ENCODE measurements at regions not wholly inside any gene's neighbourhood (a gene's known extent, or its start where the extent isn't known, plus 50 kb on each side); places are given as distances from the start of the nearest gene placed in this dataset.

DNA sequence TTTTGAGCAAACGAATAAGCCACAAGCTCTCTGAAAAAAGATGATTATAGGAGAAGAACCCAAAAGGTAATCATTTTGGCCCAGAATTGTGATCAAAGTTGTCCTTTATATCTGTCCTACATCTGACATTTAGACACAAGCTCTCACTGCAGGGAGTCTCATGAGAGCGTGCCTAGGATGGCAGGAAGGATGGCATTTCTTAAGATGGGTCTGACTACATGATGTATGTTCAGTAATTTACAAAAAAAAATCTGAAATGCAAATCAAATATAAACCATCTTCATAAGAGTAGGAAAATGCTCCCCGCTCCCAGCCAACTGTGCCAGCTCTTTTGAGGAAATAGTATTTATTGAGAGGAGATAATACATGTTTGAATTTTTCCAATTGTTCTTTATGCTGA lies 81.0 kb upstream of the MBNL2 start:
- H3K27ac ChIP-seq, result no peak overlapping the region
- no peak overlapping the region for H3K4me3 ChIP-seq
- in situ Hi-C loops (cut with MboI; ENCODE audit: low pct_unique_long_range_greater_than_20kb in 2 of 9, low sequenced_read_pairs in 9 of 9, unreplicated experiment in 9 of 9), result no loop called here
- WGBS, 10 experiments, result 0 to 100% (median 78%) methylated on average over 1 to 3 of the region's 3 CpGs; no CpG with 5 or more reads in 2 of the 10 experiments
- H3K4me1 ChIP-seq (replicated peaks in 1 of 2), result peaks cover 20 to 21% of the 10 kb centered on the region in 2 donors
- ATAC-seq (replicated peaks in 6 of 8), result peak in 3 of 8 experiments; percentile 2 to 51 (median 4)

DNA sequence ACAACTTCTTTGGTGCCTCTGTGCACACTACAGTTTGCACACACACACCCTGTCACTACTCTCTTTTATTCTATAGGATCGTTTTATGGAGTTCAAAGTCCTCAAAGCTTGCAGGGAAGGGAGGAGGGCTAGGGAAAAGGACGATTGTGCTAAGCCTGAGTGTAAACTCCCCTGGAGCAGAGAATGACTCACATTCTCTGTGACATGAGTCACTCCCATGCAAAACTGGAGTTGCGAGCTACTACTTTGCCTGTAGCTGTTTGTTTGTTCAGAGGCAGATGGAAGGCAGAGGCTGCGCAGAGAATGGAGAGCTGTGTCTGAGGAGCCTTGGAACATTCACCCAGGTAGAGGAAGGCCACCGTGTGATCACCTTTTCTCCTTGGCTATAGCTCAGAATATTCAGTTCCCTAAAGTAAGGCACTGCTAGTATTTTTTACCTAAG lies 80.5 kb upstream of the MBNL2 start:
- Histone ChIP-seq H3K4me3 (peak overlapping the region in 1 of 5 donors; percentile 6), H3K4me1 (replicated peaks in 1 of 2) (peaks cover 16 to 18% of the 10 kb centered on the region in 2 donors), H3K27ac (no peak overlapping the region)
- in situ Hi-C loops (cut with MboI; ENCODE audit: low pct_unique_long_range_greater_than_20kb in 2 of 9, low sequenced_read_pairs in 9 of 9, unreplicated experiment in 9 of 9), result no loop called here
- 0 to 31% (median 1%) methylated on average over 1 to 5 of the region's 5 CpGs for WGBS, 10 experiments
- peak; percentile 84 to 100 (median 100) for ATAC-seq (replicated peaks in 6 of 8)

DNA sequence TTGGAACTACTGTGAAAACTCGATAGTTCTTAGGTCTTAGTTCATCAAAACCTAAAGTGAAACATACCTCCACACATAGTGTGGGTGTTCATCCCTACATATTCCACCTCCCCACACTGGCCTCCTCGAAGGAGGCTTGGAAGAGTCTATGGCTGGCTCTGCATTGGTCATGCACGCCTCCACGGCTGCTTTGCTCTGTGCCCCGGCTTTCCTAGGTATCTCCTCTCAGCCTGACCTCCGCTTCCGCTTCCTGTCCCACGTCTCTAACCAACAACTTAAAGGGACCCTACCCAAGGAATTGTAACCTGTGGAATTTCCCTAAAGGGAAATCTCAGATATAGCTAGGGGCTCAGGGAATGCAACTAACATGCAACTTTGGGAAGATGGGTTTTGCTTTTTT lies 79.7 kb upstream of the MBNL2 start:
- Histone ChIP-seq H3K27ac (no peak overlapping the region), H3K4me1 (replicated peaks in 1 of 2) (peaks cover 11 to 15% of the 10 kb centered on the region in 2 donors), H3K4me3 (no peak overlapping the region)
- in situ Hi-C loops (cut with MboI; ENCODE audit: low pct_unique_long_range_greater_than_20kb in 2 of 9, low sequenced_read_pairs in 9 of 9, unreplicated experiment in 9 of 9), result no loop called here
- peak in 3 of 8 experiments; percentile 9 to 51 (median 25) for ATAC-seq (replicated peaks in 6 of 8)
- 0 to 95% (median 50%) methylated on average over 1 to 7 of the region's 8 CpGs for WGBS, 10 experiments

GRCh38 chr13:97145057-97145456 lies 77.1 kb upstream of the MBNL2 start:
- in situ Hi-C loops (cut with MboI; ENCODE audit: low pct_unique_long_range_greater_than_20kb in 2 of 9, low sequenced_read_pairs in 9 of 9, unreplicated experiment in 9 of 9), result no loop called here
- no peak for ATAC-seq (replicated peaks in 6 of 8)

GRCh38 chr13:97148894-97149293 lies 73.2 kb upstream of the MBNL2 start:
- Histone ChIP-seq H3K27ac (no peak overlapping the region), H3K4me1 (replicated peaks in 1 of 2) (no peaks in the 10 kb centered on the region), H3K4me3 (no peak overlapping the region)
- ATAC-seq (replicated peaks in 6 of 8), result no peak
- WGBS, 10 experiments, result 50 to 100% (median 91%) methylated on average over 1 to 4 of the region's 4 CpGs; no CpG with 5 or more reads in 4 of the 10 experiments
- in situ Hi-C loops (cut with MboI; ENCODE audit: low pct_unique_long_range_greater_than_20kb in 2 of 9, low sequenced_read_pairs in 9 of 9, unreplicated experiment in 9 of 9), result no loop called here

More at GRCh38 chr13:97145057-97145456, 77.1 kb upstream of the MBNL2 start:
- 33 to 100% (median 83%) methylated on average over 1 to 2 of the region's 2 CpGs; no CpG with 5 or more reads in 3 of the 10 experiments for WGBS, 10 experiments
- Histone ChIP-seq H3K27ac (no peak overlapping the region), H3K4me1 (replicated peaks in 1 of 2) (peaks cover 11 to 15% of the 10 kb centered on the region in 2 donors), H3K4me3 (no peak overlapping the region)

DNA sequence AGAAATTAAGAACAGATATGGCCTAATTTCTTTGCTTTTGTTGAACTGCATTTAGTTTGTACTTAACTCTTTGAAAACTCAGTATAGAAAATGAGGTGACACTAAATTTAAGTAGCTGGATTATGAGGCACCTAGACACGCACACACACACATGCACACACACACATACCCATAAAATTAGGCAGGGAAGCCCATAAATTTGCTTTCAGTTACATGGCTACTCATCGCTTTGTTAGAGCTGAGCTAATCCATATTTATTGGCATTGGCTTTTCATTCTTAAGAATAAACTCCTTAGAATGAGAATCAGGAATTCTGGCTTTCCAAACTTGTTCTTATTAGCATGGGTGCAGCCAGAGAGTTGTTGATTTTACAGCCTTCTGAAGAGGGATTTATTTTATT lies 61.7 kb upstream of the MBNL2 start:
- H3K27ac ChIP-seq, result no peak overlapping the region
- no peak for ATAC-seq (replicated peaks in 6 of 8)
- 67 to 100% (median 87%) methylated on average over 1 to 2 of the region's 2 CpGs; no CpG with 5 or more reads in 2 of the 10 experiments for WGBS, 10 experiments
- in situ Hi-C loops (cut with MboI; ENCODE audit: low pct_unique_long_range_greater_than_20kb in 2 of 9, low sequenced_read_pairs in 9 of 9, unreplicated experiment in 9 of 9), result no loop called here
- H3K4me1 ChIP-seq (replicated peaks in 1 of 2), result no peaks in the 10 kb centered on the region
- no peak overlapping the region for H3K4me3 ChIP-seq

DNA sequence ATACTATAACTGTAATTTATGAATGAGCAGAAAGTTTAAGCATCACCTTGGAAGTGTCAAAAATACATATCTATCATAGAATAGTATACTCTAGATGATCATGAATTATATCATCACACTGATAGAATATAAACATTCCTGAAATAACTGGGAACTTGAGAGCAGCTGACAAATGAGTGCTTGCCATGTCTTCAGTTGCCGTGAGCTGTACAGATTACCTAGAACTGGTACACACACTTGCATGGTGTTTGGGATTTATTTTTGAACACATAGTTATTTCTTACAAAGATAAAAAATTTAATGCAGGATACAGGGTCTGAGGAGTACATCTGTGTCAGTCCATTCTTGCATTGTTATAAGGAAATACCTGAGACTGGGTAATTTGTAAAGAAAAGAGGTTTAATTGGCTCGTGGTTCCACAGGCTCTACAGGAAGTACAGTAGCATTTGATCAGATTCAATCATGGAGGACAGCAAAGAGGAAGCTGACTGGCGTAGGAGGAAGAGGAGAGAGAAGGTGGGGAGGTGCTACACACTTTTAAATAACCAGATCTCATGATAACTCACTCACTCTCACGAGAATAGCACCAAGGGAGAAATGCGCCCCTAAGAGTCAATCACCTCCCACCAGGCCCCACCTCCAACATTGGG lies 60.4 kb upstream of the MBNL2 start:
- no peak for ATAC-seq (replicated peaks in 6 of 8)
- WGBS, 10 experiments, result 69 to 86% (median 83%) methylated on average over 2 to 5 of the region's 5 CpGs; no CpG with 5 or more reads in 3 of the 10 experiments

GRCh38 chr13:97165502-97166425 lies 56.4 kb upstream of the MBNL2 start:
- in situ Hi-C loops (cut with MboI; ENCODE audit: low pct_unique_long_range_greater_than_20kb in 2 of 9, low sequenced_read_pairs in 9 of 9, unreplicated experiment in 9 of 9), result no loop called here

More for the DNA sequence above, 60.4 kb upstream of the MBNL2 start:
- no peak overlapping the region for H3K4me3 ChIP-seq
- no peaks in the 10 kb centered on the region for H3K4me1 ChIP-seq (replicated peaks in 1 of 2)
- in situ Hi-C loops (cut with MboI; ENCODE audit: low pct_unique_long_range_greater_than_20kb in 2 of 9, low sequenced_read_pairs in 9 of 9, unreplicated experiment in 9 of 9), result no loop called here
- no peak overlapping the region for H3K27ac ChIP-seq

GRCh38 chr13:97171136-97171535 lies 51.0 kb upstream of the MBNL2 start:
- no peak overlapping the region for H3K4me3 ChIP-seq
- WGBS, 10 experiments, result 57 to 100% (median 81%) methylated on average over 1 to 2 of the region's 2 CpGs; no CpG with 5 or more reads in 2 of the 10 experiments
- ATAC-seq (replicated peaks in 6 of 8), result no peak
- peaks cover 0 to 11% of the 10 kb centered on the region in 2 donors for H3K4me1 ChIP-seq (replicated peaks in 1 of 2)
- in situ Hi-C loops (cut with MboI; ENCODE audit: low pct_unique_long_range_greater_than_20kb in 2 of 9, low sequenced_read_pairs in 9 of 9, unreplicated experiment in 9 of 9), result no loop called here
- no peak overlapping the region for H3K27ac ChIP-seq

More at GRCh38 chr13:97165502-97166425, 56.4 kb upstream of the MBNL2 start:
- WGBS, 10 experiments, result 0 to 100% (median 76%) methylated on average over 1 to 2 of the region's 2 CpGs; no CpG with 5 or more reads in 2 of the 10 experiments
- H3K4me3 ChIP-seq, result no peak overlapping the region
- no peaks in the 10 kb centered on the region for H3K4me1 ChIP-seq (replicated peaks in 1 of 2)
- no peak overlapping the region for H3K27ac ChIP-seq
- peak in 5 of 8 experiments; percentile 18 to 93 (median 86) for ATAC-seq (replicated peaks in 6 of 8)

All from motor neuron (in vitro differentiated cells).